ENCODE measurements at regions not wholly inside any gene's neighbourhood (a gene's known extent, or its start where the extent isn't known, plus 50 kb on each side); places are given as distances from the start of the nearest gene placed in this dataset.

- DNase-seq (ENCODE audit: extremely low read depth, low read depth) = no peak
Measured at GRCh38 chr11:97968071-97968470, 1052.7 kb upstream of the CNTN5 start.

- DNase-seq (ENCODE audit: extremely low read depth, low read depth) = no peak
Measured at GRCh38 chr11:97972731-97973130, 1048.0 kb upstream of the CNTN5 start.

- no peak for DNase-seq (ENCODE audit: extremely low read depth, low read depth)
Measured at GRCh38 chr11:97973352-97973857, 1047.3 kb upstream of the CNTN5 start.

GRCh38 chr11:97974798-97975498 lies 1045.8 kb upstream of the CNTN5 start:
- no peak for DNase-seq (ENCODE audit: extremely low read depth, low read depth)

DNA sequence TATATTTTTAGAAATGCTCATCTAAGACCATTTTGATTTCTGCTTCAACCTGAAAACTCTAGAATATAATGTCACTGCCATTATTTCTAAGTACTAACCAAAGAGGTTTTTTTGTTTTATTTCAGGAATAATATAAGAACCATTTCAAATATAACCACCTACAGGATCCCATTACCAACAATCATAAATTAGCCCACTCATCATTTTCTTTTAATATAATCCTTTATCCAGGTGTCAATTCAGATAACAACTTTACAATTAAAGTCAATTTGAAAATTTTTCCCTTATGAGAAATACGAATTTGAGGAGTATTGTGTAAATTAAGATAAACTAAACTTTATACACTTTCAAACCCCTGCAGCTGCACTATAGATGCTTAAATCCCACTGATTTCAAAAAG lies 1043.0 kb upstream of the CNTN5 start:
- no peak for DNase-seq (ENCODE audit: extremely low read depth, low read depth)

- no peak for DNase-seq (ENCODE audit: extremely low read depth, low read depth)
Measured at GRCh38 chr11:97979741-97980140, 1041.0 kb upstream of the CNTN5 start.

DNA sequence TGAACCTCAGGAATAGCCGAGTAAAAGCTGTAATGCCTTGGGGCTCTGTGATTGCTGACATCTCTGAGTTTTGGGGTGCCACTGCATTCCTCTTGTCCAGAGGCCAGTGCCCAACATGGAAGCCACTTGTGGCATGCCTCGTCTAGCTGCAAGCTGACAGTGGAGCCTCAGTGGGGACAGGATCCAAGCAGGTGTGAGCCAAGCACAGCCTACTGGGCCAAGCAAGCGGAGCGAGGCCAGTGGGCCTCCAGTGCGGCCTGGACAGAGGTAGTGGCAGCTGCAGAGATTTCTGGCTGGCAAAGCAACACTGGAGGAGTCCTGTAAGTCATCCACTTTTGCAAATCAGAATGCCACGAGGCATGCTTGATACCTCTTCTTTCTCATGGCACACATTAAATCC lies 1038.2 kb upstream of the CNTN5 start:
- no peak for DNase-seq (ENCODE audit: extremely low read depth, low read depth)

DNA sequence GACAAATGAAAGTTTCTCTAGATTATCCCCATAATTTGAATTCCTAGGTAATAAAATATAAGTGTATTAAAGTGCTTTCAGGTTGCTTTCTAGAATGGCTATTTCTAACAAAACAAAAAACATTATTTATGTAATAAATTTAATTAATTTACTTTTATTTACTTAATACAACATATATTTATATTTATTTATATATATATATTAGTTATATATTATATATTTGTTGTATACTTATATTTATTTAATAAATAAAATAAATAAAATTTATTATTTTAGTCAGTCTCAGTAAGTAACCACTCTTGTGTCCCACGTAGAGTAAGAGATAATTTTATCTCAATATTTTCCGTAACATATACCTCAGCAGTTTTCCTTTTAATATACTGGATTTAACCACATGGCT lies 1031.6 kb upstream of the CNTN5 start:
- DNase-seq (ENCODE audit: extremely low read depth, low read depth) = no peak

DNA sequence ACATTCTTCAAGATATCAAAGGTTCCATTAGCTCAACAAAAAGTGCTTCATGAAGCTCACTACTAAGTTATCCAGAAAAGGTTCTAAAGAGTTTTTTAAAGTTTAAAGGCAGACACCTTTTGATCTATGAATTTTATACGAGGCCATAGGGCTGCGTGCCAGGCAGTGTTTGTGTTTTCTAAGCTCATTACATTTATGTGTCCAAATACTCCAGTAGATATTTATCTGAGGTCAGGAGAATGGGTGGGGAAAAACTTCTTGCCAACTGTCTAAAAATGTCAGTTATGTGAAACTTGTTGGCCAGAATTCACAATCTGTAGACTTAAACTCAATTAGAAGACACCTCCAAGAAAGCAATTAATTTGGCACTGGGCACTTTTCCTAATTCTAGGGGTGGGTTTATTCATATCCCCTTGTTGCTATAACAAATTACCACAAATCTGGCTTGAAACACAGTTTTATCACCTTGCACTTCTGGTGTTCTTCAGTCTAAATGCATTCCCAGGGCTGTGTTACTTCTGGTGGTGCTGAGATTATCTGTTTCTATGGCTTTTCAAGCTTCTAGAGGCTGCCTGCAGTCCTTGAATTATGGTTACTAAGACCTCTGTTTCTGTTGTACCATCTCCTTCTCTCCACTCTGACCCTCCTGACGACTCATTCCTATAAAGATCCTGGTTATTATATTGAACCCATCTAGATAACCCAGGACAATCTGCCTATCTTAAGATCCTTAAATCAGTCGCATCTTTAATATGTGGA lies 1030.4 kb upstream of the CNTN5 start:
- DNase-seq (ENCODE audit: extremely low read depth, low read depth) = no peak

- DNase-seq (ENCODE audit: extremely low read depth, low read depth) = no peak
Measured at GRCh38 chr11:97993562-97993961, 1027.2 kb upstream of the CNTN5 start.

DNA sequence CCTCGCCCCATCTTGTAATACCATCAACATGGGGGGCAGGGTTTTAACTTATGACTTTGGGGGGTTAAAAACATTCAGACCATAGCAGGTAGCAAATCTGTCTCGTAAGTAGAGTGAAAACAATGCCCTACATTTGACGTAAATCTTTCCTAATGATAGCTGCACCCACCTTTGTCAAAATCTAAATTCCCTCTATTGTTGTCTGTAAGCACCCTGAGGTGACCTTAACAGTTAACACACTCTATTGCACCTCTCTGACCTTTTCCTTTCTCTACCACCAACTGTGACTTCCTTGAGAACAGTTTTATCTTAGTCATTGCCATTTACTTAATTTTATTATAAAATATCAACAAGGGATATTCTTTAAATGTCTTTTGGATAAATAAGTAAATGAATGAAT lies 1024.9 kb upstream of the CNTN5 start:
- no peak for DNase-seq (ENCODE audit: extremely low read depth, low read depth)

DNA sequence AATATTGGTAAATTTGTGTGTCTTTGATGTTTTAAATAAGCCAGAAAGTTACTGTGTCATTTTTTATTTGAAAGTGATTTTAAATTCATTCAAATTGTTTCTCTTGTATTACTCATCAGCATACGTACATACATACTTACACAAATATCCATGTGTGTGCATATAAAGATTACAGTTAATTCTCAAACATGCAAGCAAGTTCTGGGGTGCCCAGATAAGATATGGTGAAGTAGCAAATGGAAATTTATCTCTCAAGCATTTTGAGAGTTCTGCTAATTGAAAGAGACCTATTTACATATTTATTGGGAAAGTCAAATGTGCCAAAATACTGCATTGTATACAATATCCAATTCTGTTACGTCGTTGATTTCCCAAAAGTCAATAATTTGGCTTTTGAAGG lies 1024.0 kb upstream of the CNTN5 start:
- no peak for DNase-seq (ENCODE audit: extremely low read depth, low read depth)

DNA sequence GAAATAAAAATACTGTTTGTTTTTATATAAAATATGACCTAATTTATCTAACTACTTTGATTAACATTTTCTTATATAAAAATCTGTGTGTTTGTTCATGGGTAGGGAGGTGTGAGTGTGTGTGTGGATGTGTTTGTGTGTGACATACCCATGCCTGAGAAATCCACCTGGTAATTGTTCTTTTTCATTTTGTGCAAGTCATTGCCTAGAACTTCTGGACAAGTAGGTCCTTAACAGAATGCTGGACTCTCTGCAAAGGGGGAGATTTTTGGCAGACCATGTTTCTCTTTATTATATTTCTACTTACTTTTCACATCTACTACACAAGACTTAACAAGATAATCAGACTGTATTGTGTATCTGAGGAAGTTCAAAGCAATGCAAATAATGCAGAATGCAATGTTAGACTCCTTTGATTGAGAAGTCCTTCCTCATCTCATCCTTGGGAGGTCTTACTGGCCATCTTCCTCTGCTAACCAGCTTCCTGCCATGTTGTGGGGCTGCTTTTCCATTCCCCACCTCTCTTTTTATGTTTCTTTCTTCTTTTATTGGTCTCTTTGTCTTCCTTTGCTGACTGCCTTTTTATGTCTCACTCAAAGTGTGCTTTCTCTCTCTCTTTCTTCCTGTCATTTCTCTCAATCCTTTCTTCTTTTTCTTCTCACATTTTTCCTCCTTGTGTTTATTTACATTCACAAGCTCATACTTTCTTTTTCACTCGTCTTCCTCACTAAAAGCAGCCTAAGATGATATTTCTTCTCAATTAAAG lies 1017.0 kb upstream of the CNTN5 start:
- no peak for DNase-seq (ENCODE audit: extremely low read depth, low read depth)

DNA sequence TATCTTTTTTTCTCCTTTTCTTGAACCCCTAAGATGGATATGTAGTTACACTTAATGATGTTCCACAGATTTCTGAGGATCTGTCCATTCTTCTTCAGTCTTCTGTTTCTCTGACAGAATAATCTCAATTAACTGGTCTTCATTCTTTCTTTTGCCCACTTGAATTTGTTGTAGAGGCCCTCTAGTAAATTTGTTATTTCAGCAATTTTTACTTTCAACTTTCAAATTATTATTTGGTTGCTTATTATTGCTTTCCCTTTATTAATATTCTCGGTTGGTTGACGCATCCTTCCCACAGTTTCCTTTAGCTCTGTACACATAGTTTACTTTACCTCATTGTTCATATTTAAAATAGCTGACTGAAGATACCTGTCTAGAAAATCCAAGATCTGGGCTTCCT lies 1013.7 kb upstream of the CNTN5 start:
- DNase-seq (ENCODE audit: extremely low read depth, low read depth) = no peak

- no peak for DNase-seq (ENCODE audit: extremely low read depth, low read depth)
Measured at GRCh38 chr11:98027652-98028051, 993.1 kb upstream of the CNTN5 start.

GRCh38 chr11:98029832-98030231 lies 990.9 kb upstream of the CNTN5 start:
- no peak for DNase-seq (ENCODE audit: extremely low read depth, low read depth)

DNA sequence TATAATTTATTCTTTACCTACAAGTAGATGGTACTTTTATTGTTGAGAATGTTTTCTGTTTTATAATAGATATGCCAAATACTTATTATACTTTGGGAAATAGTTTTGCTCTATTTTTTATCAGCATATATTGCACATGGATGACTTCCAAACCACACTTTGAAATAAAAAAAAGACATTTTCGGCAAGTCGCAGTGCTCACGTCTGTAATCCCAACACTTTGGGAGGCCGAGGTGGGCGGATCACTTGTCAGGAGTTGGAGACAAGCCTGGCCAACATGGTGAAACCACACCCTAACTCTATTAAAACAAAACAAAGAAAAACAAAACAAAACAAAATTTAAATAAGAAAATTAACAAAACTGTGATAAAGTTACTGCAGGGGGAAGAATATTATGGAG lies 983.9 kb upstream of the CNTN5 start:
- no peak for DNase-seq (ENCODE audit: extremely low read depth, low read depth)

GRCh38 chr11:98040061-98040808 lies 980.5 kb upstream of the CNTN5 start:
- DNase-seq (ENCODE audit: extremely low read depth, low read depth) = no peak

GRCh38 chr11:98047647-98048046 lies 973.1 kb upstream of the CNTN5 start:
- no peak for DNase-seq (ENCODE audit: extremely low read depth, low read depth)

DNA sequence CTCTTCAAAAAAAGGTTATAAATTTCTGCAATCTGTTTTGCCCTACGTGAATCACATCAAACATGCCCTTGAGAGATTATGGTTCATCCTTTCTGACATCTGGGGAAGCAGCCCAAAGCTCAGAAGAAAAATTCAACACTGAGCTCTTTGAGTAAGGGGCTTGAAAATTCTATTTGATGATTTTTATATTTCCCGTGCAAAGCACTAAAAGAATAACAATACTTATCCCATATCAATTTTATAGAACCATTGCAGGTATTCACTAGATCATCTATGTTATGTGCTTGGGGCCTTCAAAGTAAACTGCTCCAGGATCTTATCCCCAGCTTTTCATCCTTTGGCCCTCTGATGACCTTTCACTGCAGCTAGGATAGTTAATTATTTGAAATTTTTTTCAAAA lies 966.9 kb upstream of the CNTN5 start:
- no peak for DNase-seq (ENCODE audit: extremely low read depth, low read depth)

- no peak for DNase-seq (ENCODE audit: extremely low read depth, low read depth)
Measured at GRCh38 chr11:98056945-98057344, 963.8 kb upstream of the CNTN5 start.

Measured in NCI-H460 (cell line).